ENCODE measurements at regions not wholly inside any gene's neighbourhood (a gene's known extent, or its start where the extent isn't known, plus 50 kb on each side); places are given as distances from the start of the nearest gene placed in this dataset.

GRCh38 chr6:14804001-14804784 is 441.7 kb upstream of the JARID2 start:
- no peak overlapping the region for H3K4me3 ChIP-seq (ENCODE audit: low read depth in 2 of 2, low read length in 1 of 2)
- H2AFZ ChIP-seq (ENCODE audit: low read depth) = no peak overlapping the region

GRCh38 chr6:14804785-14805210 is 441.1 kb upstream of the JARID2 start:
- no peaks in the 10 kb centered on the region for H3K9me2 ChIP-seq
- H4K20me1 ChIP-seq (ENCODE audit: insufficient read depth) = no peaks in the 10 kb centered on the region
- H3K27me3 ChIP-seq (ENCODE audit: insufficient read depth) = no peaks in the 10 kb centered on the region
- H3K9me3 ChIP-seq = no peaks in the 10 kb centered on the region
- H3K4me1 ChIP-seq (ENCODE audit: control insufficient read depth in 1 of 2, insufficient read depth in 2 of 2, low read depth in 1 of 2, low read length in 1 of 2) = peaks cover 0 to 16% of the 10 kb centered on the region in 2 experiments; a peak in 1 of 4 replicates
- H3K79me2 ChIP-seq (ENCODE audit: insufficient read depth) = no peaks in the 10 kb centered on the region
- H3K9ac ChIP-seq = no peak overlapping the region
- peak; percentile 71 for DNase-seq
- 24% methylated on average over 7 of the region's 10 CpGs for WGBS (ENCODE audit: low lambda C conversion rate)
- no peaks in the 10 kb centered on the region for H3F3A ChIP-seq (replicated peaks; ENCODE audit: insufficient read depth)
- no peak overlapping the region; a peak in 1 of 4 replicates for H3K27ac ChIP-seq (ENCODE audit: low read depth in 2 of 2, low read length in 1 of 2)
- no peak overlapping the region for H3K4me2 ChIP-seq
- no peaks in the 10 kb centered on the region for H3K36me3 ChIP-seq (replicated peaks in 1 of 2; ENCODE audit: control insufficient read depth in 1 of 2, insufficient read depth in 2 of 2, low read length in 1 of 2)
- CTCF ChIA-PET = interaction anchor here (1.0 kb wide), 1 partner anchor 8 kb away, joined by 3 read pairs; no protein-coding TSS in a partner anchor
- H3K4me3 ChIP-seq (ENCODE audit: low read depth in 2 of 2, low read length in 1 of 2) = no peak overlapping the region
- POLR2A ChIA-PET = no interaction called here
- H2AFZ ChIP-seq (ENCODE audit: low read depth) = no peak overlapping the region
- TF ChIP-seq IRF3 (IDR thresholded peaks at IDR 0.05; ENCODE audit: low read depth, low read length) (no peak), MEF2A (IDR thresholded peaks at IDR 0.05; ENCODE audit: borderline replicate concordance, low read depth) (no peak), NFIC (IDR thresholded peaks at IDR 0.05; ENCODE audit: borderline replicate concordance) (peak; percentile 66), MXI1 (IDR thresholded peaks at IDR 0.05; ENCODE audit: low read depth, low read length) (peak; percentile 25; the same call in 1 of the 2 replicates), GATA2 (CRISPR knock-in tag; IDR thresholded peaks at IDR 0.05) (peak; percentile 32; the same call in 1 of the 2 replicates), FOSL2 (IDR thresholded peaks at IDR 0.05; ENCODE audit: borderline replicate concordance, low read depth) (no peak), TCF12 (IDR thresholded peaks at IDR 0.05) (peak; percentile 39; the same call in 1 of the 2 replicates), ELF1 (IDR thresholded peaks at IDR 0.05) (no peak), EP300 (IDR thresholded peaks at IDR 0.05; ENCODE audit: borderline replicate concordance in 1 of 2, low read depth in 1 of 2, low read length in 1 of 2) (peak in 1 of 2 experiments; percentile 43; a peak in 2 of 4 replicates), RFX5 (IDR thresholded peaks at IDR 0.05; ENCODE audit: low read length) (0 out of 2 replicates have a peak, but pooled peaks have one; percentile 39), TAF1 (IDR thresholded peaks at IDR 0.05; ENCODE audit: borderline replicate concordance, low read depth, low read length) (no peak), GABPA (IDR thresholded peaks at IDR 0.05; ENCODE audit: low read depth) (no peak), SMC3 (IDR thresholded peaks at IDR 0.05; ENCODE audit: low read depth, low read length) (peak; percentile 7; the same call in 1 of the 2 replicates), POLR2AphosphoS5 (IDR thresholded peaks at IDR 0.05; ENCODE audit: low read depth, low read length) (no peak)
- TF ChIP-seq, protein P1, sequence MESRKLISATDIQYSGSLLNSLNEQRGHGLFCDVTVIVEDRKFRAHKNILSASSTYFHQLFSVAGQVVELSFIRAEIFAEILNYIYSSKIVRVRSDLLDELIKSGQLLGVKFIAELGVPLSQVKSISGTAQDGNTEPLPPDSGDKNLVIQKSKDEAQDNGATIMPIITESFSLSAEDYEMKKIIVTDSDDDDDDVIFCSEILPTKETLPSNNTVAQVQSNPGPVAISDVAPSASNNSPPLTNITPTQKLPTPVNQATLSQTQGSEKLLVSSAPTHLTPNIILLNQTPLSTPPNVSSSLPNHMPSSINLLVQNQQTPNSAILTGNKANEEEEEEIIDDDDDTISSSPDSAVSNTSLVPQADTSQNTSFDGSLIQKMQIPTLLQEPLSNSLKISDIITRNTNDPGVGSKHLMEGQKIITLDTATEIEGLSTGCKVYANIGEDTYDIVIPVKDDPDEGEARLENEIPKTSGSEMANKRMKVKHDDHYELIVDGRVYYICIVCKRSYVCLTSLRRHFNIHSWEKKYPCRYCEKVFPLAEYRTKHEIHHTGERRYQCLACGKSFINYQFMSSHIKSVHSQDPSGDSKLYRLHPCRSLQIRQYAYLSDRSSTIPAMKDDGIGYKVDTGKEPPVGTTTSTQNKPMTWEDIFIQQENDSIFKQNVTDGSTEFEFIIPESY (IDR thresholded peaks at IDR 0.05; ENCODE audit: borderline replicate concordance, low read depth) = no peak
- TF ChIP-seq, protein P2, sequence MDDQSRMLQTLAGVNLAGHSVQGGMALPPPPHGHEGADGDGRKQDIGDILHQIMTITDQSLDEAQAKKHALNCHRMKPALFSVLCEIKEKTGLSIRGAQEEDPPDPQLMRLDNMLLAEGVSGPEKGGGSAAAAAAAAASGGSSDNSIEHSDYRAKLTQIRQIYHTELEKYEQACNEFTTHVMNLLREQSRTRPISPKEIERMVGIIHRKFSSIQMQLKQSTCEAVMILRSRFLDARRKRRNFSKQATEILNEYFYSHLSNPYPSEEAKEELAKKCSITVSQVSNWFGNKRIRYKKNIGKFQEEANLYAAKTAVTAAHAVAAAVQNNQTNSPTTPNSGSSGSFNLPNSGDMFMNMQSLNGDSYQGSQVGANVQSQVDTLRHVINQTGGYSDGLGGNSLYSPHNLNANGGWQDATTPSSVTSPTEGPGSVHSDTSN (IDR thresholded peaks at IDR 0.05) = 0 out of 2 replicates have a peak, but pooled peaks have one; percentile 5
- TF ChIP-seq, protein P3, sequence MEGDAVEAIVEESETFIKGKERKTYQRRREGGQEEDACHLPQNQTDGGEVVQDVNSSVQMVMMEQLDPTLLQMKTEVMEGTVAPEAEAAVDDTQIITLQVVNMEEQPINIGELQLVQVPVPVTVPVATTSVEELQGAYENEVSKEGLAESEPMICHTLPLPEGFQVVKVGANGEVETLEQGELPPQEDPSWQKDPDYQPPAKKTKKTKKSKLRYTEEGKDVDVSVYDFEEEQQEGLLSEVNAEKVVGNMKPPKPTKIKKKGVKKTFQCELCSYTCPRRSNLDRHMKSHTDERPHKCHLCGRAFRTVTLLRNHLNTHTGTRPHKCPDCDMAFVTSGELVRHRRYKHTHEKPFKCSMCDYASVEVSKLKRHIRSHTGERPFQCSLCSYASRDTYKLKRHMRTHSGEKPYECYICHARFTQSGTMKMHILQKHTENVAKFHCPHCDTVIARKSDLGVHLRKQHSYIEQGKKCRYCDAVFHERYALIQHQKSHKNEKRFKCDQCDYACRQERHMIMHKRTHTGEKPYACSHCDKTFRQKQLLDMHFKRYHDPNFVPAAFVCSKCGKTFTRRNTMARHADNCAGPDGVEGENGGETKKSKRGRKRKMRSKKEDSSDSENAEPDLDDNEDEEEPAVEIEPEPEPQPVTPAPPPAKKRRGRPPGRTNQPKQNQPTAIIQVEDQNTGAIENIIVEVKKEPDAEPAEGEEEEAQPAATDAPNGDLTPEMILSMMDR (IDR thresholded peaks at IDR 0.05) = no peak

More at GRCh38 chr6:14804001-14804784, 441.7 kb upstream of the JARID2 start:
- Histone ChIP-seq H3K36me3 (replicated peaks in 1 of 2; ENCODE audit: control insufficient read depth in 1 of 2, insufficient read depth in 2 of 2, low read length in 1 of 2) (no peaks in the 10 kb centered on the region), H3K4me2 (no peak overlapping the region), H3K27ac (ENCODE audit: low read depth in 2 of 2, low read length in 1 of 2) (no peak overlapping the region), H3K27me3 (ENCODE audit: insufficient read depth) (no peaks in the 10 kb centered on the region), H3K79me2 (ENCODE audit: insufficient read depth) (no peaks in the 10 kb centered on the region), H3K9ac (no peak overlapping the region), H3K4me1 (ENCODE audit: control insufficient read depth in 1 of 2, insufficient read depth in 2 of 2, low read depth in 1 of 2, low read length in 1 of 2) (peaks cover 0 to 16% of the 10 kb centered on the region in 2 experiments; a peak in 1 of 4 replicates), H3F3A (replicated peaks; ENCODE audit: insufficient read depth) (no peaks in the 10 kb centered on the region), H3K9me3 (no peaks in the 10 kb centered on the region), H3K9me2 (no peaks in the 10 kb centered on the region), H4K20me1 (ENCODE audit: insufficient read depth) (no peaks in the 10 kb centered on the region)
- WGBS (ENCODE audit: low lambda C conversion rate) = 60% methylated on average over 13 of the region's 18 CpGs
- ChIA-PET POLR2A (no interaction called here), CTCF (interaction anchor here (1.0 kb wide), 1 partner anchor 8 kb away, joined by 3 read pairs; no protein-coding TSS in a partner anchor)
- DNase-seq = peak; percentile 51
- no peak for TF ChIP-seq RAD21 (IDR thresholded peaks at IDR 0.05; ENCODE audit: low read length)

Measured in SK-N-SH (cell line).